Stimulated activated CD4-positive, alpha-beta T cell treated with anti-CD3 and anti-CD28 coated beads, Interleukin-1b, Interleukin-23, amount 100 ng/mL, for 48 hours (primary cell): ENCODE measurements at regions not wholly inside any gene's neighbourhood (a gene's known extent, or its start where the extent isn't known, plus 50 kb on each side); places are given as distances from the start of the nearest gene placed in this dataset.
"Not testable (repeated sequence)": the region's sequence is repeated elsewhere in the genome, so short reads cannot be mapped to it uniquely, and the experiment has no call there.

Experiments used
- DNase-seq: peaks from one replicate; pipeline ENCODE4 v3.0.0-alpha.2; 2020

DNA sequence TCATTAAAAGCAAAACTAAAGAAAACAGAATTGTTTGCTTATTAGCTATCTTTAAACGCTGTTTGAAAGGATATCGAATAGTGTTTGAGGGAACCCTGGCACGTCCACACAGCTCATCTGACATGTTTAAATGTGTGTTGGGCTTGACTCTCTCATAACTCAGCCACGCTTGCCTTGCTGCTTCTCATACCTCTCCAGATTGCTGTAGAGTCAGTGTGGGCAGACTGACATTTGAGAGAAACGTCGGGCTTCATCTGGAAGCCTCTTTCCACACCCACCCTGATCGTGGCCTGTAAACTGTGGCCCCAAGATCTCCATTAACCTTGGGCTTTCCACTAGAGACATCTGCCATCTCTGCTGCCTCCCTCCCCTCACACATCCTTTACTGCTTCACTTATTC, 226.4 kb upstream of the PLGLB2 start:
- DNase-seq, result peak; percentile 30

- DNase-seq, result not testable (repeated sequence)
Measured at GRCh38 chr2:87524619-87525188, 223.2 kb upstream of the PLGLB2 start.

DNA sequence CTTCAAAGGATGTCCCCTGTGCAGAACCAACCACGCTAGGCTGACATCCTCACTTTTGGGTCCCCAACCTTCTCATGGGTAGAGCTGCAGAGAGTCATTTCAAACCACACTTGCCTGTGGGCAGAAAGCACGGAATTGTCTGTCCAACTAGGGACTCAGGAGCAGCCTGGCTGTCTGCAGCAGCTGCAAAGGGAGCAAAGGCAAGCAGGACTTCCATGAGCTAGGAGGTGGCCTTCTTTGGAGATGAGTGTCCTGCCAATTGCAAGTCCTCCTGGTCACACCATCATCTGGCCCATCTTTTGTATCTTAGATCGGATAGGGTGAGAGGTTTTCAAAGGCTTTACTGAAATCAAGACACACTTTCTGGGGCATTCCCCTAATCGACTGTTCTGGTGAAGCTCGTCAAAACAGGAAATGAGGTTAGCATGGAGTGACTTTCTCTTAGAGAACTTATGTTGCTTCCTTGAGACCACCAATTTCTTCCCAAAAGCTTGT, 222.3 kb upstream of the PLGLB2 start:
- not testable (repeated sequence) for DNase-seq

- DNase-seq, result not testable (repeated sequence)
Measured at GRCh38 chr2:87526258-87526657, 221.6 kb upstream of the PLGLB2 start.

- DNase-seq, result not testable (repeated sequence)
Measured at GRCh38 chr2:87531968-87532715, 215.7 kb upstream of the PLGLB2 start.

- DNase-seq, result not testable (repeated sequence)
Measured at GRCh38 chr2:87533390-87534272, 214.3 kb upstream of the PLGLB2 start.

- not testable (repeated sequence) for DNase-seq
Measured at GRCh38 chr2:87534273-87534889, 213.5 kb upstream of the PLGLB2 start.

DNA sequence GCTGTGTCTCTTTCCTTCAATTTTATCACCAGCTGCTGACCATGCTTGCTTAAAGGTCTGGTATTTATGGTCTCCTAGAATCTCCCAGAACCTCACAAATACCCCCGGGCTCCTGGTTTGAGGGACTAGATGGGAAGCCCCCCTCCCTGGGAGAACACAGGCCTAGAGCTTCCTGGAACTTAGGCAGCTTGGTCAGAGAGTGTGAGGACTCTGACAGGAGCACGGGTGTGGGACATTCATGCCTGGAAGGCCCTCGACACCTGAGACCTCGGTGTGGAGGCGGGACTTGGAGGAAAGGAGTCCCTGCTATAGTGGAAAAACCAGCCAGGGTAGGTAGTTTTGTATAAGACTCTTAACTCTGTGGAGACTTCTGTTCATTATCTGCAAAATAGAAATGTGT, 211.5 kb upstream of the PLGLB2 start:
- not testable (repeated sequence) for DNase-seq

- DNase-seq, result not testable (repeated sequence)
Measured at GRCh38 chr2:87537251-87537671, 210.6 kb upstream of the PLGLB2 start.

DNA sequence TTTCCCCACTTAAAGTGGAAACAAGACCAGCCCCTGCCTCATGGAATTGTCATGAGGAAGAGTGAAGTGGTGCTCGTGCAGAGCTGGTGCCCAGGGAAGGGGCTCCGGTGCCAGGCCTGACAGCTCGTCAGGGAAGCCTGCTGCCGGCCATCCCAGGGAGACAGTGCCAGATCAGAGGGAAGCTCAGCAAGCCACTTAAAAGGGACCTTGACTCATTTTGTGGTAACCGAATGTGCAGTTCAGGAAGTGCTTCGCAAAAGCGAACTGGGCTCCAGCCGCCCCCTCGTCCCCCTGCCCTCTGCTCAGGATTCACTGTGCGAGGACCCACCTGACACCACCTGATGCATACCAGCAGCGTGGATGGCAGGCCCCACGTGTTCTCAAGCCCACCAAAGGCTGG, 209.6 kb upstream of the PLGLB2 start:
- DNase-seq, result peak; percentile 23

DNA sequence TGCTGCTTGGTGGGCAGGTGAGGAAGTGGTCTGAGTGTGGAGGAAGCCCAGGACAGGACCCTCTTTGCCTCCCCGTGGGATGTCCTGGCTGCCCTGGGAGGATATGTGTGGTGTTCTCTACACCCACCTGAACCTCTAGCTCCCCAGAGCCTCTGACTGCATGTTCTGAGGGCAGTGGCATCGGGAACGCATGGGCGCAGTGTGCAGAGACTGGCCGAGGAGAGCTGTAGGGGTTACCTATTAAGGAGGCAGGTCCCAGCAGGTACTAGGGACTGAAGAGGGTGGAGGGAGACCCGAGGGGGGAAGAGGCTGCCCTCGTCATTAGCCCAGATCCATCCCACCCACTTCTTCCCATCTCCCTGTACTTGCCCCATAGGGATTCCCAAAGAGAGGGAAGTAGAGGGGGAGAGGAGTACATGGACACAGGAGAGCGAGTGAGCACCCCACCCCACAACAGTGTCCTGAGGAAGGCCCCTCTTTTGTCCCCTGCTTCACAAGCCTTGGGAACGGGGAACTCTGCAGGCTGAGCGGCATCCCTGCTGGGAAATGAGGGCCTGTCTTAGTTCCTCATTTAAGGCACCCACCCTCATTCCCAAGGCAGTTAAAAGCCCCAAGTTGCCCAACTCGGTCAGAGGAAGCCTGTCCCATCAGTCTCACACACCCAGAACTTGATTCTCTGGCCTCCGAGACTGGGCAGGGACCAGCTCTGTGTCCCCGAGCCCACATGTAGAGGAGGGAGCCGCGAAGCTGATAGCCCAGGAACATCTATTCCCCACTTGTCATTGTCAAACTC, 208.5 kb upstream of the PLGLB2 start:
- DNase-seq, result not testable (repeated sequence)

GRCh38 chr2:87540242-87540641, 207.6 kb upstream of the PLGLB2 start:
- DNase-seq, result not testable (repeated sequence)

GRCh38 chr2:87542599-87543174, 205.2 kb upstream of the PLGLB2 start:
- peak; percentile 55 for DNase-seq

GRCh38 chr2:87543797-87544196, 204.1 kb upstream of the PLGLB2 start:
- not testable (repeated sequence) for DNase-seq

GRCh38 chr2:87547106-87547505, 200.8 kb upstream of the PLGLB2 start:
- DNase-seq, result not testable (repeated sequence)

DNA sequence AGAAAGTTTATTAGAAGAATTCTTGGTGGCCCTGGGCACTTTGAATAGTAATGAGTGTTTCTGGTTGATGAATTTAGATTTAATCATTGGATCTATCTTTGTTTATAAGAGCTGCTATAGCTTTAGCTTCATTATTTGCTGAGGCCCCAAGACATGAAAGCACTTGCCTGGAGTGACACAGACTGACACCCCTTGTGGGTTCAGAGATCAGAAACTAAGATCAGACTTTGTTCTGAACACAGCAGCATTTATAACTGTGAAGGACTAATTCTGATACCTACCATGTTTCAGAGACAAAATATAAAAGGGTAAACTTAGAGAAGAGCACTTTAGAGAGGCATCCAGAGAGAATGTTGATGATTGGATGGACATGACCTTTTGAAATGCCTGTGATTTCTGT, 199.9 kb upstream of the PLGLB2 start:
- not testable (repeated sequence) for DNase-seq

GRCh38 chr2:87548681-87549536, 199.0 kb upstream of the PLGLB2 start:
- DNase-seq, result not testable (repeated sequence)

- DNase-seq, result not testable (repeated sequence)
Measured at GRCh38 chr2:87549561-87550202, 198.2 kb upstream of the PLGLB2 start.

GRCh38 chr2:87554678-87555077, 193.2 kb upstream of the PLGLB2 start:
- not testable (repeated sequence) for DNase-seq

DNA sequence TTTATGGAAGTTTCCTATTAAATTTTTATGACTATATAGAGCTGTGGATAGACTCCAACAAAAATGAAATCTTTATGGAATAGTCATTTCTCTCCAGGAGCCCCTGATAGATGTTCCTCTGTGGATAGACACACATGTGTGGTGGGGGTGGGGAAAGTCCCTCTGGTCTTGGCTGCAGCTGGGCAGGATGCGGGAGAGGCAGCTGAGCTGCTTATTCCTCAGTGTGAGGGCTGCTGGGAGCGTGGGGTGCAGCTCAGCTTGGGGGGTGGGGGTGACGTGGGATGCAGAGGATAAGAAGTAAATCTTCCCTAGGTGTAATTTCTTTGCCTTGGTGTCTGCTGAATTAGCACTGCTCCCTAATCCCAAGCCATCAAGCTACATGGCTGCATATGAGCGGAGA, 192.8 kb upstream of the PLGLB2 start:
- DNase-seq, result peak; percentile 37
